MCF 10A (cell line): ENCODE measurements at regions not wholly inside any gene's neighbourhood (a gene's known extent, or its start where the extent isn't known, plus 50 kb on each side); places are given as distances from the start of the nearest gene placed in this dataset.

Source experiments
- BruUV-seq: library from RNA; stranded (reverse); fragments of 400-500 nt; replicated peaks from 2 replicates; lab custom pipeline; 2021; lab: Mats Ljungman, UMichigan
- CTCF ChIA-PET: fragments of 300-600 bp; sonication (Branson Sonifier 250); formaldehyde crosslinking; extraction: SDS; loops from one replicate; lab custom pipeline; 2021; ENCODE audit warnings: antibody characterized with exemption, inconsistent platforms; lab: Yijun Ruan, JAX
- POLR2A ChIA-PET: fragments of 300-600, 350-650 bp; sonication (Branson Sonifier 250); formaldehyde crosslinking; extraction: SDS; loops from one replicate; lab custom pipeline; 2020; ENCODE audit warnings: antibody characterized with exemption, inconsistent platforms; lab: Yijun Ruan, JAX
- DNase-seq: peaks from one replicate; pipeline ENCODE4 v3.0.0-alpha.2; 2018; ENCODE audit not compliant: unreplicated experiment
- H3K27ac Mint-ChIP-seq: one replicate; pipeline ENCODE4 v1.8.0; 2022; ENCODE audit warnings: mild to moderate bottlenecking, low read depth, mixed read lengths; ENCODE audit not compliant: unreplicated experiment
- H3K27me3 Mint-ChIP-seq: one replicate; pipeline ENCODE4 v1.8.0; 2022; ENCODE audit warnings: mixed read lengths; ENCODE audit not compliant: insufficient read depth, unreplicated experiment
- H3K36me3 Mint-ChIP-seq: one replicate; pipeline ENCODE4 v1.8.0; 2022; ENCODE audit warnings: mild to moderate bottlenecking, moderate library complexity, mixed read lengths; ENCODE audit not compliant: insufficient read depth, unreplicated experiment
- H3K4me1 Mint-ChIP-seq: one replicate; pipeline ENCODE4 v1.8.0; 2022; ENCODE audit warnings: mixed read lengths; ENCODE audit not compliant: insufficient read depth, unreplicated experiment
- H3K4me3 Mint-ChIP-seq: one replicate; pipeline ENCODE4 v1.8.0; 2022; ENCODE audit warnings: mild to moderate bottlenecking, moderate library complexity, mixed read lengths; ENCODE audit not compliant: unreplicated experiment
- H3K9me3 Mint-ChIP-seq: one replicate; pipeline ENCODE4 v1.8.0; 2022; ENCODE audit warnings: mixed read lengths; ENCODE audit not compliant: unreplicated experiment
- CTCF ChIP-seq: fragments of 200-600 bp; IDR thresholded peaks from one replicate; pipeline ENCODE4 v1.8.0; 2022; ENCODE audit warnings: antibody characterized with exemption, mild to moderate bottlenecking; ENCODE audit not compliant: unreplicated experiment
- intact Hi-C: fragments of 100-400 bp; cut with micrococcal nuclease; formaldehyde crosslinking; loops from 2 replicates; pipeline ENCODE4 v1.14.1; 2022

- ChIA-PET CTCF (interaction anchor here (0.6 to 0.8 kb wide), 2 partner anchors 11 to 705 kb away, joined by 3 read pairs; no protein-coding TSS in a partner anchor), POLR2A (no interaction called here)
- no peak overlapping the region for H3K27ac Mint-ChIP-seq
- no TSS peak for BruUV-seq
- H3K36me3 Mint-ChIP-seq = no peaks in the 10 kb centered on the region
- intact Hi-C loops = no loop called here
- no peak for TF ChIP-seq CTCF
- peaks cover 32% of the 10 kb centered on the region for H3K4me1 Mint-ChIP-seq
- no peaks in the 10 kb centered on the region for H3K9me3 Mint-ChIP-seq
- H3K4me3 Mint-ChIP-seq = no peak overlapping the region
- DNase-seq = no peak
- H3K27me3 Mint-ChIP-seq = no peaks in the 10 kb centered on the region
Observed at GRCh38 chr7:96861-97260, 95.5 kb upstream of the FAM20C start.

- Mint-ChIP-seq H3K9me3 (no peaks in the 10 kb centered on the region), H3K36me3 (no peaks in the 10 kb centered on the region), H3K27me3 (no peaks in the 10 kb centered on the region), H3K27ac (no peak overlapping the region), H3K4me3 (no peak overlapping the region), H3K4me1 (peaks cover 35% of the 10 kb centered on the region)
- POLR2A ChIA-PET = no interaction called here
- CTCF ChIA-PET = interaction anchor here (0.6 to 0.8 kb wide), 2 partner anchors 11 to 704 kb away, joined by 3 read pairs; no protein-coding TSS in a partner anchor
- TF ChIP-seq CTCF = no peak
- intact Hi-C loops = no loop called here
- BruUV-seq = no TSS peak
- no peak for DNase-seq
Observed at GRCh38 chr7:97310-97841, 95.0 kb upstream of the FAM20C start.

GRCh38 chr7:101146-102046 is 91.0 kb upstream of the FAM20C start:
- POLR2A ChIA-PET = no interaction called here
- intact Hi-C loops = no loop called here
- Mint-ChIP-seq H3K27me3 (no peaks in the 10 kb centered on the region), H3K4me1 (peaks cover 28% of the 10 kb centered on the region), H3K9me3 (no peaks in the 10 kb centered on the region), H3K27ac (no peak overlapping the region), H3K36me3 (no peaks in the 10 kb centered on the region), H3K4me3 (no peak overlapping the region)
- BruUV-seq = no TSS peak
- CTCF ChIA-PET = no interaction called here
- no peak for TF ChIP-seq CTCF
- peak; percentile 88 for DNase-seq

GRCh38 chr7:102047-102711 is 90.2 kb upstream of the FAM20C start:
- no peaks in the 10 kb centered on the region for H3K36me3 Mint-ChIP-seq
- ChIA-PET POLR2A (no interaction called here), CTCF (no interaction called here)
- TF ChIP-seq CTCF = no peak
- DNase-seq = no peak
- no peaks in the 10 kb centered on the region for H3K27me3 Mint-ChIP-seq
- intact Hi-C loops = no loop called here
- H3K27ac Mint-ChIP-seq = no peak overlapping the region
- peaks cover 28% of the 10 kb centered on the region for H3K4me1 Mint-ChIP-seq
- no TSS peak for BruUV-seq
- H3K9me3 Mint-ChIP-seq = no peaks in the 10 kb centered on the region
- H3K4me3 Mint-ChIP-seq = no peak overlapping the region
